SK-N-MC (cell line): ENCODE measurements at regions not wholly inside any gene's neighbourhood (a gene's known extent, or its start where the extent isn't known, plus 50 kb on each side); places are given as distances from the start of the nearest gene placed in this dataset.

Experiments used
- EZH2 ChIP-seq: fragments of 200-600 bp; sonication (generic); IDR thresholded peaks from one replicate; pipeline ENCODE4 v1.6.1; 2017; ENCODE audit warnings: antibody characterized with exemption
- FOXP2 ChIP-seq: optimal IDR thresholded peaks from 2 replicates; pipeline ENCODE3; 2011; ENCODE audit warnings: mild to moderate bottlenecking, moderate library complexity; ENCODE audit not compliant: insufficient read depth; ENCODE audit errors: extremely low read length, control extremely low read depth
- POLR2AphosphoS5 ChIP-seq: IDR thresholded peaks from 2 replicates; pipeline ENCODE4 v1.6.1; 2012; ENCODE audit warnings: mild to moderate bottlenecking, low read depth, low read length, borderline replicate concordance

GRCh38 chr10:30719832-30720231, 90.3 kb upstream of the LYZL2 start:
- TF ChIP-seq POLR2AphosphoS5 (no peak), EZH2 (no peak), FOXP2 (no peak)
